AG09309 (cell line): ENCODE measurements at regions not wholly inside any gene's neighbourhood (a gene's known extent, or its start where the extent isn't known, plus 50 kb on each side); places are given as distances from the start of the nearest gene placed in this dataset.

Experiments
- DNase-seq: peaks from one replicate; pipeline ENCODE4 v3.0.0-alpha.2; 2010; ENCODE audit warnings: low read depth
- H3K4me3 ChIP-seq: 2 replicates; pipeline ENCODE4 v1.5.1; 2011; ENCODE audit warnings: mild to moderate bottlenecking, low read depth, low read length, moderate library complexity; ENCODE audit not compliant: control insufficient read depth
- CTCF ChIP-seq: IDR thresholded peaks from 2 replicates; pipeline ENCODE4 v1.5.1; 2011; ENCODE audit warnings: mild to moderate bottlenecking, low read depth, low read length, inconsistent platforms; ENCODE audit not compliant: insufficient read depth, control insufficient read depth; ENCODE audit errors: missing control alignments

GRCh38 chr18:49731860-49732311, 81.4 kb downstream of the ACAA2 start:
- TF ChIP-seq CTCF = no peak
- no peak overlapping the region for H3K4me3 ChIP-seq
- no peak for DNase-seq

- no peak for TF ChIP-seq CTCF
- no peak overlapping the region for H3K4me3 ChIP-seq
- no peak for DNase-seq
Measured at GRCh38 chr18:49731421-49731841, 81.9 kb downstream of the ACAA2 start.

GRCh38 chr18:49730951-49731391, 82.4 kb downstream of the ACAA2 start:
- H3K4me3 ChIP-seq = no peak overlapping the region
- no peak for TF ChIP-seq CTCF
- DNase-seq = no peak

- peak; percentile 64 for TF ChIP-seq CTCF
- DNase-seq = no peak
- no peak overlapping the region for H3K4me3 ChIP-seq
Measured at GRCh38 chr18:49728542-49728941, 84.8 kb downstream of the ACAA2 start.

GRCh38 chr18:49727816-49728215, 85.5 kb downstream of the ACAA2 start:
- no peak overlapping the region for H3K4me3 ChIP-seq
- no peak for TF ChIP-seq CTCF
- DNase-seq = no peak

GRCh38 chr18:49726675-49726963, 86.7 kb downstream of the ACAA2 start:
- H3K4me3 ChIP-seq = no peak overlapping the region
- no peak for DNase-seq

More at GRCh38 chr18:49726675-49726963, 86.7 kb downstream of the ACAA2 start:
- TF ChIP-seq CTCF = no peak
